ENCODE measurements at regions not wholly inside any gene's neighbourhood (a gene's known extent, or its start where the extent isn't known, plus 50 kb on each side); places are given as distances from the start of the nearest gene placed in this dataset.
"Not testable (repeated sequence)": the region's sequence is repeated elsewhere in the genome, so short reads cannot be mapped to it uniquely, and the experiment has no call there.

DNA sequence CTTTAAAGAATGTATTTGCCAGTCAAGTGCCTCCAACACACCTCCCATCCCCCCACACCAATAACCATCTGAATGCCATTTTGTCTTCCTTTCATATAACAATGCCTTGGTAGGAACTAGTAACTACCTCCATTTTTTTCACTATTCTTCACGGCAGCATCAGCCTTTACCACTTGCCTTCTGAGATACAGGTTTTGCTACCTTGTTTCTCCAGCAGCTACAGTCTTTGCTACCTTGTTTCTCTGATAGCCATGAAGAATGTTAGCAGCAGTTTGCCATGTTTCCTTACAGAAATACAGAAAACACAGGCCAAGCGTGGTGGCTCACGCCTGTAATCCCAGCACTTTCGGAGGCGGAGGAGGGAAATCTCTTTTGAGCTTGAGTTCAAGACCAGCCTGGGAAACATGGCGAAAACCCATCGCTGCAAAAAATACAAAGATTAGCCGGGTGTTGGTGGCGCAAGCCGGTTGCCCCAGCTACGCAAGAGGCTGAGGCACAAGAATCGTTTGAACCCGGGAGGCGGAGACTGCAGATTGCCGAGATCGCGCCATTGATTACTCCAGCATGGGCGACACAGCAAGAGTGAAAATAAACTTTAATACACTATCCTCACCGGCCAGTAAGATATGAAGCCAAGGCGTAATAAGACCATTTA, 100.9 kb downstream of the HFE start:
- Histone ChIP-seq H3K36me3 (ENCODE audit: control insufficient read depth, insufficient read depth, low read length) (no peaks in the 10 kb centered on the region), H3K27ac (ENCODE audit: low read length) (peak overlapping the region; percentile 90), H3K27me3 (ENCODE audit: control insufficient read depth, insufficient read depth, low read length) (no peaks in the 10 kb centered on the region), H3K4me1 (ENCODE audit: control insufficient read depth, insufficient read depth, low read length) (peaks cover 33% of the 10 kb centered on the region), H3K4me3 (ENCODE audit: low read depth in 2 of 2, low read length in 2 of 2) (peak overlapping the region; percentile 57 to 81), H3K9me3 (ENCODE audit: control insufficient read depth, insufficient read depth, low read depth, low read length) (no peaks in the 10 kb centered on the region)
- in situ Hi-C loops (cut with HindIII; ENCODE audit: low pct_unique_long_range_greater_than_20kb, low sequenced_read_pairs) (no loop called here), intact Hi-C loops (cut with micrococcal nuclease; ENCODE audit: unreplicated experiment) (loop anchor here (10.0 kb wide), 1 partner anchor 97 kb away; a partner anchor contains a TSS)
- TF ChIP-seq, protein P1, sequence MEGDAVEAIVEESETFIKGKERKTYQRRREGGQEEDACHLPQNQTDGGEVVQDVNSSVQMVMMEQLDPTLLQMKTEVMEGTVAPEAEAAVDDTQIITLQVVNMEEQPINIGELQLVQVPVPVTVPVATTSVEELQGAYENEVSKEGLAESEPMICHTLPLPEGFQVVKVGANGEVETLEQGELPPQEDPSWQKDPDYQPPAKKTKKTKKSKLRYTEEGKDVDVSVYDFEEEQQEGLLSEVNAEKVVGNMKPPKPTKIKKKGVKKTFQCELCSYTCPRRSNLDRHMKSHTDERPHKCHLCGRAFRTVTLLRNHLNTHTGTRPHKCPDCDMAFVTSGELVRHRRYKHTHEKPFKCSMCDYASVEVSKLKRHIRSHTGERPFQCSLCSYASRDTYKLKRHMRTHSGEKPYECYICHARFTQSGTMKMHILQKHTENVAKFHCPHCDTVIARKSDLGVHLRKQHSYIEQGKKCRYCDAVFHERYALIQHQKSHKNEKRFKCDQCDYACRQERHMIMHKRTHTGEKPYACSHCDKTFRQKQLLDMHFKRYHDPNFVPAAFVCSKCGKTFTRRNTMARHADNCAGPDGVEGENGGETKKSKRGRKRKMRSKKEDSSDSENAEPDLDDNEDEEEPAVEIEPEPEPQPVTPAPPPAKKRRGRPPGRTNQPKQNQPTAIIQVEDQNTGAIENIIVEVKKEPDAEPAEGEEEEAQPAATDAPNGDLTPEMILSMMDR (IDR thresholded peaks at IDR 0.05): no peak
- peak; percentile 31; the same call in 1 of the 2 replicates for TF ChIP-seq SIN3A (IDR thresholded peaks at IDR 0.05; ENCODE audit: borderline replicate concordance, insufficient read depth, low read depth, low read length)
- DNase-seq (ENCODE audit: low read depth, low spot score) (no peak), ATAC-seq (peak; percentile 48)
- ChIA-PET POLR2A (interaction anchor here (0.7 to 3.7 kb wide), 9 partner anchors 9 to 161 kb away, joined by 3 to 42 read pairs (median 4); a partner anchor contains a TSS), CTCF (no interaction called here)
- no TSS peak for BruUV-seq (replicated peaks)

- peaks cover 38% of the 10 kb centered on the region for H3K4me1 ChIP-seq (ENCODE audit: control insufficient read depth, insufficient read depth, low read length)
- H3K4me3 ChIP-seq (ENCODE audit: low read depth in 2 of 2, low read length in 2 of 2); intact Hi-C loops (cut with micrococcal nuclease; ENCODE audit: unreplicated experiment); in situ Hi-C loops (cut with HindIII; ENCODE audit: low pct_unique_long_range_greater_than_20kb, low sequenced_read_pairs); CTCF ChIA-PET; H3K27ac ChIP-seq (ENCODE audit: low read length); H3K27me3 ChIP-seq (ENCODE audit: control insufficient read depth, insufficient read depth, low read length); H3K9me3 ChIP-seq (ENCODE audit: control insufficient read depth, insufficient read depth, low read depth, low read length); H3K36me3 ChIP-seq (ENCODE audit: control insufficient read depth, insufficient read depth, low read length); ATAC-seq; DNase-seq (ENCODE audit: low read depth, low spot score); BruUV-seq (replicated peaks): not testable (repeated sequence)
- POLR2A ChIA-PET: interaction anchor here (0.6 kb wide), 2 partner anchors 22 to 24 kb away, joined by 6 to 13 read pairs; no protein-coding TSS in a partner anchor
Observed at GRCh38 chr6:26191512-26191911, 104.3 kb downstream of the HFE start.

- no TSS peak for BruUV-seq (replicated peaks)
- no peaks in the 10 kb centered on the region for H3K9me3 ChIP-seq (ENCODE audit: control insufficient read depth, insufficient read depth, low read depth, low read length)
- in situ Hi-C loops (cut with HindIII; ENCODE audit: low pct_unique_long_range_greater_than_20kb, low sequenced_read_pairs): no loop called here
- intact Hi-C loops (cut with micrococcal nuclease; ENCODE audit: unreplicated experiment): no loop called here
- no peaks in the 10 kb centered on the region; the same call in none of the 2 replicates for H3K36me3 ChIP-seq (ENCODE audit: control insufficient read depth, insufficient read depth, low read length)
- TF ChIP-seq TCF7L2 (IDR thresholded peaks at IDR 0.05; ENCODE audit: low read depth, low read length) (no peak), SIN3A (IDR thresholded peaks at IDR 0.05; ENCODE audit: borderline replicate concordance, insufficient read depth, low read depth, low read length) (no peak), POLR2AphosphoS5 (IDR thresholded peaks at IDR 0.05; ENCODE audit: low read depth, low read length) (no peak)
- TF ChIP-seq, protein P2, sequence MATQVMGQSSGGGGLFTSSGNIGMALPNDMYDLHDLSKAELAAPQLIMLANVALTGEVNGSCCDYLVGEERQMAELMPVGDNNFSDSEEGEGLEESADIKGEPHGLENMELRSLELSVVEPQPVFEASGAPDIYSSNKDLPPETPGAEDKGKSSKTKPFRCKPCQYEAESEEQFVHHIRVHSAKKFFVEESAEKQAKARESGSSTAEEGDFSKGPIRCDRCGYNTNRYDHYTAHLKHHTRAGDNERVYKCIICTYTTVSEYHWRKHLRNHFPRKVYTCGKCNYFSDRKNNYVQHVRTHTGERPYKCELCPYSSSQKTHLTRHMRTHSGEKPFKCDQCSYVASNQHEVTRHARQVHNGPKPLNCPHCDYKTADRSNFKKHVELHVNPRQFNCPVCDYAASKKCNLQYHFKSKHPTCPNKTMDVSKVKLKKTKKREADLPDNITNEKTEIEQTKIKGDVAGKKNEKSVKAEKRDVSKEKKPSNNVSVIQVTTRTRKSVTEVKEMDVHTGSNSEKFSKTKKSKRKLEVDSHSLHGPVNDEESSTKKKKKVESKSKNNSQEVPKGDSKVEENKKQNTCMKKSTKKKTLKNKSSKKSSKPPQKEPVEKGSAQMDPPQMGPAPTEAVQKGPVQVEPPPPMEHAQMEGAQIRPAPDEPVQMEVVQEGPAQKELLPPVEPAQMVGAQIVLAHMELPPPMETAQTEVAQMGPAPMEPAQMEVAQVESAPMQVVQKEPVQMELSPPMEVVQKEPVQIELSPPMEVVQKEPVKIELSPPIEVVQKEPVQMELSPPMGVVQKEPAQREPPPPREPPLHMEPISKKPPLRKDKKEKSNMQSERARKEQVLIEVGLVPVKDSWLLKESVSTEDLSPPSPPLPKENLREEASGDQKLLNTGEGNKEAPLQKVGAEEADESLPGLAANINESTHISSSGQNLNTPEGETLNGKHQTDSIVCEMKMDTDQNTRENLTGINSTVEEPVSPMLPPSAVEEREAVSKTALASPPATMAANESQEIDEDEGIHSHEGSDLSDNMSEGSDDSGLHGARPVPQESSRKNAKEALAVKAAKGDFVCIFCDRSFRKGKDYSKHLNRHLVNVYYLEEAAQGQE (IDR thresholded peaks at IDR 0.05; ENCODE audit: insufficient read depth in 1 of 2, low read depth in 2 of 2, low read length in 1 of 2): no peak
- TF ChIP-seq, protein P1 (IDR thresholded peaks at IDR 0.05): no peak
- H3K27me3 ChIP-seq (ENCODE audit: control insufficient read depth, insufficient read depth, low read length): no peaks in the 10 kb centered on the region
- ATAC-seq (no peak), DNase-seq (ENCODE audit: low read depth, low spot score) (no peak)
- ChIA-PET CTCF (no interaction called here), POLR2A (interaction anchor here (0.6 to 0.9 kb wide), 3 partner anchors 13 to 169 kb away, joined by 3 to 4 read pairs (median 3); no protein-coding TSS in a partner anchor)
- H3K4me3 ChIP-seq (ENCODE audit: low read depth in 2 of 2, low read length in 2 of 2): peak overlapping the region in 1 of 2 experiments; percentile 85; a peak in 2 of 4 replicates
- peaks cover 26% of the 10 kb centered on the region for H3K4me1 ChIP-seq (ENCODE audit: control insufficient read depth, insufficient read depth, low read length)
- peak overlapping the region; percentile 97 for H3K27ac ChIP-seq (ENCODE audit: low read length)
Observed at GRCh38 chr6:26193467-26194328, 106.5 kb downstream of the HFE start.
